ENCODE measurements at regions not wholly inside any gene's neighbourhood (a gene's known extent, or its start where the extent isn't known, plus 50 kb on each side); places are given as distances from the start of the nearest gene placed in this dataset.
"Not testable (repeated sequence)": the region's sequence is repeated elsewhere in the genome, so short reads cannot be mapped to it uniquely, and the experiment has no call there.

GRCh38 chr4:66273110-66273509 is 602.8 kb upstream of the EPHA5 start:
- H3K4me3 ChIP-seq (ENCODE audit: low read length), result no peak overlapping the region
- DNase-seq, result no peak
- H3K27me3 ChIP-seq (ENCODE audit: control insufficient read depth, insufficient read depth, low read length), result no peaks in the 10 kb centered on the region
- no CpG with 5 or more reads among the region's 1 CpG for WGBS (ENCODE audit: insufficient coverage)
- no peaks in the 10 kb centered on the region for H3K36me3 ChIP-seq (ENCODE audit: control insufficient read depth, insufficient read depth, low read length)
- H3K27ac ChIP-seq (ENCODE audit: low read length), result no peak overlapping the region
- H3K9me3 ChIP-seq (replicated peaks; ENCODE audit: control insufficient read depth, low read depth, low read length), result no peaks in the 10 kb centered on the region
- H3K4me1 ChIP-seq (ENCODE audit: control insufficient read depth, insufficient read depth, low read length), result no peaks in the 10 kb centered on the region

GRCh38 chr4:66270356-66270755 is 600.1 kb upstream of the EPHA5 start:
- WGBS (ENCODE audit: insufficient coverage), result no CpG with 5 or more reads among the region's 2 CpGs
- H3K9me3 ChIP-seq (replicated peaks; ENCODE audit: control insufficient read depth, low read depth, low read length); H3K4me1 ChIP-seq (ENCODE audit: control insufficient read depth, insufficient read depth, low read length); DNase-seq; H3K36me3 ChIP-seq (ENCODE audit: control insufficient read depth, insufficient read depth, low read length); H3K27ac ChIP-seq (ENCODE audit: low read length); H3K4me3 ChIP-seq (ENCODE audit: low read length); H3K27me3 ChIP-seq (ENCODE audit: control insufficient read depth, insufficient read depth, low read length): not testable (repeated sequence)

GRCh38 chr4:66266554-66266953 is 596.3 kb upstream of the EPHA5 start:
- not testable (repeated sequence) for H3K4me3 ChIP-seq (ENCODE audit: low read length); H3K9me3 ChIP-seq (replicated peaks; ENCODE audit: control insufficient read depth, low read depth, low read length); DNase-seq; H3K36me3 ChIP-seq (ENCODE audit: control insufficient read depth, insufficient read depth, low read length); H3K4me1 ChIP-seq (ENCODE audit: control insufficient read depth, insufficient read depth, low read length); H3K27ac ChIP-seq (ENCODE audit: low read length); H3K27me3 ChIP-seq (ENCODE audit: control insufficient read depth, insufficient read depth, low read length)
- WGBS (ENCODE audit: insufficient coverage), result 100% methylated on average over 1 of the region's 5 CpGs

GRCh38 chr4:66266035-66266434 is 595.7 kb upstream of the EPHA5 start:
- Histone ChIP-seq H3K4me3 (ENCODE audit: low read length) (no peak overlapping the region), H3K4me1 (ENCODE audit: control insufficient read depth, insufficient read depth, low read length) (no peaks in the 10 kb centered on the region), H3K27me3 (ENCODE audit: control insufficient read depth, insufficient read depth, low read length) (no peaks in the 10 kb centered on the region), H3K9me3 (replicated peaks; ENCODE audit: control insufficient read depth, low read depth, low read length) (peaks cover 4% of the 10 kb centered on the region), H3K27ac (ENCODE audit: low read length) (no peak overlapping the region), H3K36me3 (ENCODE audit: control insufficient read depth, insufficient read depth, low read length) (no peaks in the 10 kb centered on the region)
- WGBS (ENCODE audit: insufficient coverage), result 76% methylated on average over 5 of the region's 5 CpGs
- no peak for DNase-seq

GRCh38 chr4:66252291-66252690 is 582.0 kb upstream of the EPHA5 start:
- Histone ChIP-seq H3K27ac (ENCODE audit: low read length) (no peak overlapping the region), H3K9me3 (replicated peaks; ENCODE audit: control insufficient read depth, low read depth, low read length) (no peaks in the 10 kb centered on the region), H3K36me3 (ENCODE audit: control insufficient read depth, insufficient read depth, low read length) (no peaks in the 10 kb centered on the region), H3K4me3 (ENCODE audit: low read length) (no peak overlapping the region), H3K27me3 (ENCODE audit: control insufficient read depth, insufficient read depth, low read length) (no peaks in the 10 kb centered on the region), H3K4me1 (ENCODE audit: control insufficient read depth, insufficient read depth, low read length) (no peaks in the 10 kb centered on the region)
- no CpG with 5 or more reads among the region's 1 CpG for WGBS (ENCODE audit: insufficient coverage)
- no peak for DNase-seq

GRCh38 chr4:66246643-66247042 is 576.4 kb upstream of the EPHA5 start:
- no CpG with 5 or more reads among the region's 1 CpG for WGBS (ENCODE audit: insufficient coverage)
- Histone ChIP-seq H3K9me3 (replicated peaks; ENCODE audit: control insufficient read depth, low read depth, low read length) (peaks cover 3% of the 10 kb centered on the region), H3K36me3 (ENCODE audit: control insufficient read depth, insufficient read depth, low read length) (no peaks in the 10 kb centered on the region), H3K4me3 (ENCODE audit: low read length) (no peak overlapping the region), H3K27me3 (ENCODE audit: control insufficient read depth, insufficient read depth, low read length) (no peaks in the 10 kb centered on the region), H3K27ac (ENCODE audit: low read length) (no peak overlapping the region), H3K4me1 (ENCODE audit: control insufficient read depth, insufficient read depth, low read length) (no peaks in the 10 kb centered on the region)
- no peak for DNase-seq

- H3K36me3 ChIP-seq (ENCODE audit: control insufficient read depth, insufficient read depth, low read length), result no peaks in the 10 kb centered on the region
- H3K9me3 ChIP-seq (replicated peaks; ENCODE audit: control insufficient read depth, low read depth, low read length), result no peaks in the 10 kb centered on the region
- no peaks in the 10 kb centered on the region for H3K4me1 ChIP-seq (ENCODE audit: control insufficient read depth, insufficient read depth, low read length)
- H3K4me3 ChIP-seq (ENCODE audit: low read length), result no peak overlapping the region
- no peaks in the 10 kb centered on the region for H3K27me3 ChIP-seq (ENCODE audit: control insufficient read depth, insufficient read depth, low read length)
- no CpG with 5 or more reads among the region's 4 CpGs for WGBS (ENCODE audit: insufficient coverage)
- DNase-seq, result no peak
- no peak overlapping the region for H3K27ac ChIP-seq (ENCODE audit: low read length)
These were observed 565.6 kb upstream of the EPHA5 start for GRCh38 chr4:66235876-66236275.

- no peaks in the 10 kb centered on the region for H3K4me1 ChIP-seq (ENCODE audit: control insufficient read depth, insufficient read depth, low read length)
- DNase-seq, result no peak
- H3K27ac ChIP-seq (ENCODE audit: low read length), result no peak overlapping the region
- no peaks in the 10 kb centered on the region for H3K9me3 ChIP-seq (replicated peaks; ENCODE audit: control insufficient read depth, low read depth, low read length)
- no peak overlapping the region for H3K4me3 ChIP-seq (ENCODE audit: low read length)
- no peaks in the 10 kb centered on the region for H3K36me3 ChIP-seq (ENCODE audit: control insufficient read depth, insufficient read depth, low read length)
- WGBS (ENCODE audit: insufficient coverage), result 77% methylated on average over 1 of the region's 2 CpGs
- no peaks in the 10 kb centered on the region for H3K27me3 ChIP-seq (ENCODE audit: control insufficient read depth, insufficient read depth, low read length)
These were observed 559.6 kb upstream of the EPHA5 start for GRCh38 chr4:66229885-66230284.

GRCh38 chr4:66225539-66225938 is 555.2 kb upstream of the EPHA5 start:
- H3K36me3 ChIP-seq (ENCODE audit: control insufficient read depth, insufficient read depth, low read length), result no peaks in the 10 kb centered on the region
- H3K4me3 ChIP-seq (ENCODE audit: low read length), result no peak overlapping the region
- H3K4me1 ChIP-seq (ENCODE audit: control insufficient read depth, insufficient read depth, low read length), result no peaks in the 10 kb centered on the region
- DNase-seq, result no peak
- no peaks in the 10 kb centered on the region for H3K27me3 ChIP-seq (ENCODE audit: control insufficient read depth, insufficient read depth, low read length)
- WGBS (ENCODE audit: insufficient coverage), result no CpG with 5 or more reads among the region's 1 CpG
- no peaks in the 10 kb centered on the region for H3K9me3 ChIP-seq (replicated peaks; ENCODE audit: control insufficient read depth, low read depth, low read length)
- no peak overlapping the region for H3K27ac ChIP-seq (ENCODE audit: low read length)

- 62% methylated on average over 4 of the region's 9 CpGs for WGBS (ENCODE audit: insufficient coverage)
- no peaks in the 10 kb centered on the region for H3K27me3 ChIP-seq (ENCODE audit: control insufficient read depth, insufficient read depth, low read length)
- H3K4me3 ChIP-seq (ENCODE audit: low read length), result no peak overlapping the region
- no peaks in the 10 kb centered on the region for H3K36me3 ChIP-seq (ENCODE audit: control insufficient read depth, insufficient read depth, low read length)
- no peak for DNase-seq
- H3K27ac ChIP-seq (ENCODE audit: low read length), result no peak overlapping the region
- no peaks in the 10 kb centered on the region for H3K9me3 ChIP-seq (replicated peaks; ENCODE audit: control insufficient read depth, low read depth, low read length)
- no peaks in the 10 kb centered on the region for H3K4me1 ChIP-seq (ENCODE audit: control insufficient read depth, insufficient read depth, low read length)
These were observed 552.9 kb upstream of the EPHA5 start for GRCh38 chr4:66223068-66223703.

- peak; percentile 68 for DNase-seq
- H3K36me3 ChIP-seq (ENCODE audit: control insufficient read depth, insufficient read depth, low read length), result no peaks in the 10 kb centered on the region
- no peaks in the 10 kb centered on the region for H3K4me1 ChIP-seq (ENCODE audit: control insufficient read depth, insufficient read depth, low read length)
- no peak overlapping the region for H3K4me3 ChIP-seq (ENCODE audit: low read length)
- no peak overlapping the region for H3K27ac ChIP-seq (ENCODE audit: low read length)
- no peaks in the 10 kb centered on the region for H3K9me3 ChIP-seq (replicated peaks; ENCODE audit: control insufficient read depth, low read depth, low read length)
- no CpG with 5 or more reads among the region's 2 CpGs for WGBS (ENCODE audit: insufficient coverage)
- H3K27me3 ChIP-seq (ENCODE audit: control insufficient read depth, insufficient read depth, low read length), result no peaks in the 10 kb centered on the region
These were observed 549.1 kb upstream of the EPHA5 start for GRCh38 chr4:66219401-66219800.

Measured in muscle of leg (tissue), 3 donors.